Skeletal muscle cell (primary cell): ENCODE measurements at regions not wholly inside any gene's neighbourhood (a gene's known extent, or its start where the extent isn't known, plus 50 kb on each side); places are given as distances from the start of the nearest gene placed in this dataset.
"Not testable (repeated sequence)": the region's sequence is repeated elsewhere in the genome, so short reads cannot be mapped to it uniquely, and the experiment has no call there.

Source experiments
- DNase-seq: peaks from one replicate; pipeline ENCODE4 v3.0.0-alpha.2; 2010; ENCODE audit warnings: low read depth
- H3K4me3 ChIP-seq: 2 replicates; pipeline ENCODE4 v1.5.1; 2011; ENCODE audit warnings: low read depth, mild to moderate bottlenecking, control low read depth, low read length, moderate library complexity

DNA sequence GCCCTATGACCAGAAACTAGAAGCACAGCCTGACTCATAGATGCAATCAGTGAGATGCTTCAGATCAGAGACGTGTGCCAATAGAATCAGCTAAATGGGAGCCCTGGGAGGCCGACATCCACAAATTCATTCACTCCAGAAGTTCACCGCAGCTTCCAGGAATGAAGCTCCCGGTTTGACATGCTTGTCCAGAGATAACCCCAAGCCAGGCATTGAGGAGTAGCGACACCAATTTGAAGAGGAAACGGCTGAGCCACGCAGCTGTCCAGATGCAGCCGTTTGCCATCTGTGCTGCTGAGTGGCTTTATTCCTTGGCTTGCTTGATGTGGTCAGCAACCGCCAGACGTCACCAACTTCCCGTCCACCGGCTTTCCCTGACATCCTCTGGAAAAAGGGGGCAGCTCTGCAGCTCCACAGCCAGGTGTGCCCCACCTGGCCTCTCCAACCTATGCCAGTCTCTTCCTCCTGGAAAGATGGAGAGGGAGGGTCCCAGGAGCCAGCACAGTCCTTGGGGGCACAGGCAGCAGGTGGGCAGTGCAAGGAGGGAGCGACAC, 123.9 kb upstream of the OPCML start:
- no peak for DNase-seq

GRCh38 chr11:133654630-133655212, 122.4 kb upstream of the OPCML start:
- DNase-seq, result no peak
- no peak overlapping the region for H3K4me3 ChIP-seq

More for the DNA sequence above, 123.9 kb upstream of the OPCML start:
- no peak overlapping the region for H3K4me3 ChIP-seq

DNA sequence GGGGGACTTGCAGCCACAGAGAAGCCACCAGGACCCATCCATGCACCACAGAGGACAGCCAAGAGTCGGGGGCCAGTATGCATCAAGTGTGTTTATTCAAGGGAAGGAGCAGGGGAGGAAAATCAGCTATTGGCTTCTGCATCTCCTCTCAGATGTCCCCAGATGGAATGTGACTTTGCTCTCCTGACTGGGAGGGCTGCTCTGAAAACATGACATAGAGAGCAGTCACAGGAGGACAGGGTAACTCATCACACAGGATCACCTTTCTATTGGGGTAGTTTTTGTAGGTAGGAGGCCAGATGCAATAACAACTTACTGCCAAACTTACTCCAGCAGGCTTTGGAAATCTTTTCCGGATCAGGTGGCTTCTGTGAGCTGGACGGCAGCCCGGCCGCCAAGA, 121.0 kb upstream of the OPCML start:
- DNase-seq, result no peak
- H3K4me3 ChIP-seq, result no peak overlapping the region

DNA sequence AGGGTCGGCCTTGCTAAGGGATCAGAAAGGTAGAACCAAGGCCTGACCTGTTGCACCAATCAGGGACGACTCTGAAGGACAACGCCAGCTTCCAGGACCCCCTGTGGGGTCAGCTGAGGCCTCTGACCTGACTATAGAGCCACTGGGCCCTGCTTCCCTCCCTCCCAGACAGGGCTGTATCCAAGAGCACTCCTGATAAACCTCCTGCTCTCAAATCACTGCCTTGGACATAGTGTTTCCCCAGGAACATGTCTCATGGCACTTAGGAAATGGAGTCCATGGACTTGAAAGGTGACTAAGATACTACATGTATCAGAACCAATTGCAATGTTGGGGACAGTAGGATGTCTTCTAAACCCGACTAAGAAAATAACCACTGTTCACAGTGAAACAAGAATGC, 117.8 kb upstream of the OPCML start:
- no peak for DNase-seq
- no peak overlapping the region for H3K4me3 ChIP-seq

- H3K4me3 ChIP-seq, result no peak overlapping the region
- no peak for DNase-seq
Observed at GRCh38 chr11:133649040-133649439, 116.7 kb upstream of the OPCML start.

GRCh38 chr11:133639408-133639807, 107.1 kb upstream of the OPCML start:
- DNase-seq, result no peak
- no peak overlapping the region for H3K4me3 ChIP-seq

DNA sequence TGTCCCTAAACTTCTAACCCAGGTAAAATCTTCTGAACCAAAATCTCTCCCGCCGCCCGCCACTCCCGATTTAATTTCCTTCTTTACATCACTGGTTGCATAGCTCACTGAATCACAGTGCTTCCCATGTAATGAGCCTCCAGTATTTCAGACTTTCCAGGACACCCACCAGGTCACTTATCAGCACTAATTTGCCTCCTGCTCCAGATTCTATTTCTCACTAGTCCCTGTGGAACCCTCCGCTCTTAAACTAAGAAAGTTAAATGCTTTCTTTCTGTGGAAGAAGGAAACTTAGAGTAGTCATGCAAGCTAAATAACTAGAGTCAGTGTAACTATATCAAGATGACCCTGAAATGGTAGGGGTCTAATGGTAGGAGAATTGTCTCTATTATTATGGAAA, 106.6 kb upstream of the OPCML start:
- DNase-seq, result no peak
- H3K4me3 ChIP-seq, result no peak overlapping the region

DNA sequence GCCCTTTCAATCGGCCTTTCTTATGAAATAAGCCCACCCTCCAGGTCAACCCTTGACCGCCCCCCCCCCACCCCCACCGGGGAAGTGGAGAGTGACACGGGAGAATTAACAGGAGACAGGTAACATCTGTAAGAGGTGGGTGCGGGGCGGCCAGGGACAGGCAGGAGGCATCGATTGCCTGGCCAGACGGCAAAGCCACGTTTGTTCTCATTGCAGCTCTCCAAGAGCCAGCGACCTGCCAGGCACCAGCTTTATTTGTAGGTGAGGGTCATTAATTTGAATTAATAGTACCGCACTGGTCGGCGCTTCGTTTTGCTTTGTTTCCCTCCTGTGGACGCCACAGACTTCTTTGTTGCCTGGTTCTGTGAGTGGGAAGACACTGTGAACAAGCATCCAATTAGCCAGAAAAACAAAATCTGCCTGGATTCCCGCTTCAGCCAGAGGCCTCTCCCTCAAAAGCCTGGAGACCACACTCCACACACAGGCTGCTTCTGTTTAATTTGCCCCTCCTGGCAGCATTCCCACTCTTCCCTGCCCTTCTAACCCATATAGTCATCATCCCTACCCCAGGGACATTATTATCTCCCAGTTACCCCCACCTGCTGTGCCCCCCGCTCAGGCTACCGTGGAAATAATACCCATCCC, 104.5 kb upstream of the OPCML start:
- no peak overlapping the region for H3K4me3 ChIP-seq
- no peak for DNase-seq

GRCh38 chr11:133635244-133635739, 103.0 kb upstream of the OPCML start:
- no peak for DNase-seq
- H3K4me3 ChIP-seq, result no peak overlapping the region

GRCh38 chr11:133628371-133628770, 96.1 kb upstream of the OPCML start:
- not testable (repeated sequence) for DNase-seq, H3K4me3 ChIP-seq

DNA sequence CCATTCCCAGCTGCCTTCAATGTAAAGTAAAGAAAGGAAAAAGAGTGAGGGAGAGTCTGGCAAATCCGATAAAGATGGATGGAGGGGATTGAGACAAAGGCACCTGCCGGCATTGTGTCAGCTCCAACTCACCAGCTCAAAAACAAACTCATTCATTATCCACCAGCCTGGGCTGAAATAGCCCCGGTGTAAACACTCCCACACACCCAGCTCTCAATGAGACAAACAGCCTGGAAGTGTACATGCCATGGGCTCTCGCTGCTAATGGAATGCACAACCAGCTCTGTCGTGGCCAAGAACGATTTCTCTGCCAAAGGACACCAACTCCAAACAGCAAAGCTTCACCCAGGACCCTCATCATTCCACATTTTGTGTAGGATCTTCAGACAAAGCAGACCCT, 89.3 kb upstream of the OPCML start:
- no peak overlapping the region for H3K4me3 ChIP-seq
- DNase-seq, result no peak

DNA sequence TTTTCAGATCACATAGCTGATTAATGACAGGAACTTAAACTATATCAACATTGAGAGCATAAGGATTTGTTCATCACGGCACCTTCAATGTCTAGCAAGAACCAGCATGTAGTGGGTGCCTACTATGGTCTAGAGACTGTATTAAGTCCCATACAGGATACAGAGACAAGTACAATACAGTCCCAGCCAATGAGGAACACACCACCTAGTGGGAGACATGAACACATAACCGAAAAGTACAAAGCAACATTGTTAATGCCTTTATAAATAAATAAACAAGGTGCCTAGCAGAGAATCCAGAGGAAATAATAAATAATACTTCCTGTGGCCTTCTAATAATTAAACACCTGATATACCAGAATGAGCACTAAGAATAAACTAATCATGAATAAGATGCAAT, 87.7 kb upstream of the OPCML start:
- H3K4me3 ChIP-seq, result no peak overlapping the region
- no peak for DNase-seq

DNA sequence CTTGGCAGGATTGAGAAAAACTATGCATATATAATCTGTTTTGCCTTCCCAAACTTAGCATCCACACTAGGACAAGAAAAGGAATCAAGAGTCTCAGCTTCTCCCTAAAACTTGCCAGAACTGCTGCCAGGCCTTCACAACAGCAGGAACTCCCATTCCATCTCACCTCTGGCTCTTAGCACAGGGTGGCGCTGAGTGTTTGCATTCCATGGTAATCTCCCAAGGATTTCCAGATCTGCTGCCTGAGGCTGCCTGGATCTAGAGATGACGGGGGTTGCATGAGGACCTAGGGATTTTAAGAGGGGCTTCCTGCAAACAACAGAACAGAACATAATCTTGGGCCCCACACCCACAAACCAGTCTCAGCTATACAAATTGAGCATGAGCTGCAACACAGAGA, 87.1 kb upstream of the OPCML start:
- no peak overlapping the region for H3K4me3 ChIP-seq
- DNase-seq, result no peak

DNA sequence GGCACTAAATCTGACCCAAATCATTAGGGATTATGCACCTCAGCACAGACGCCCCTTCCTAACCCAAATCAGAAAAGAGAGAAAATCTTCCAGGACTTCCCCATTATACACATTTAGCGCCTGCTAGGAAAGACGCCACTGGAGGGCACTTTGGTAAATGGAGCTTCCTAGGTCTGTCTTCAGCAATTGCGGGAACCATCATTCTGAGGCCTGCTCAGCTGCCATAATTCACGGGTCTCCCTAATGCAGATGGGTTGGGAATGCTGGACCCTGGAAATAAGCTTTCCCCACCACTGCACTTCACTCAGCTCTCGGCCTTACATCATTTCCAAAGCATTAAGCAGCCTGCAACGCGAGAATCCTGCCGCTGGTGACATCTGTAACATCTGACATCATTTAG, 86.2 kb upstream of the OPCML start:
- H3K4me3 ChIP-seq, result no peak overlapping the region
- no peak for DNase-seq

GRCh38 chr11:133608496-133608895, 76.2 kb upstream of the OPCML start:
- no peak for DNase-seq
- H3K4me3 ChIP-seq, result no peak overlapping the region

DNA sequence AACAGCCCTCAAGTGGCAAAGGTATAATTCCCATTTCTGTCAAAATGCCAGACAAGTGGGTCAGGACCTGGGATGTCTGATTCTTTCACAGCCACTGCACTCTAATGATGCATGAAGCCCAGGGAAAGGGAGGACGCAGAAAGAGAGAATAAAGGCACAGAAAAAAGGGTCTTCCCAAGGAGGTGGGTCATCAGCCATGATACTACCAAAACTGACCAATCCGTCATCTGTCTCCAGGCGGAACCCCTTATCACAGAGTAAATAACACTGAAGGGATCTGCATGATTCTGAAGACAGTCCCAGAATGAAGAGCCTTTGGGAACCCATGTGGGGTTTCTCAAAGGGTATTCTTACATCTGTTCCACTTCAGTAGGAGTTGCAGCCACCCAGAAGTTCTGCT, 73.8 kb upstream of the OPCML start:
- no peak overlapping the region for H3K4me3 ChIP-seq
- DNase-seq, result no peak

DNA sequence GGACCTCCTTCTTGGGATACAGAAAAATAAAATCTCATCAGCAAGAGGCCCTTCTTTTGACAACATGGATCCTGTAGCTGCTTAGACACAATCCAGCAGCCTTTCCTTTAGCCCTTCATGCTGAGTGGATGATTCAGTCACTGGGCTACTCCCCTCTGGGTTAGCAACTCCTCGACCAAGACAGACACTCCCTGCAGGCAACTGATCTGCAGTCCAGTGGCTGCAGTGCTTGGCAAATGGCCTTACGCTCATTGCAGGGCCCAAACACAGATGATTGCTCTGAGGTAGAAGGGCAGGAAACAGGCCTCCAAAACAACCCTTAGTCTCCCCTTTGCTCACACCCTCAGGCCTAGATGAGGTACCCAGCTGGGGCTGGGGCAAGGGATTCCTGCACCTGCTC, 73.2 kb upstream of the OPCML start:
- no peak for DNase-seq
- H3K4me3 ChIP-seq, result no peak overlapping the region

DNA sequence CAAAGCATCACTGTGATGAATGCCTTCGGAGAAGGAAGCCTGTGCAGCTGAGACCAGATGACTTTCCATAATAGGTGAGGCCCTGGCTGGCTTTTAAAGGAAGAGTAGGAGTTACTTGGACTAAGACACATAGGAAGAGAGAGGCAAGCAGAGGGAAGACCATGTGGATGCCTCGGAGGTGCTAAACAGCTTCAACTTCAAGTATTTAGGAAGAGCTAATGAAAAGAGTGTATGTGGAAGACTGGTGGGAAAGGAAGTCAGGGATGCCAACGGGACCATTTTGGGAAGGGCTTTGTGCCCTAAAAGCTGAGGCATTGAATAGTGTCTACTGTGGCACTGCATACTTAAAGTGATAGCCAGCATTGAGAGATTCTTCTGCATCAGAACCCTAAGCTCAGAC, 69.3 kb upstream of the OPCML start:
- H3K4me3 ChIP-seq, result no peak overlapping the region
- no peak for DNase-seq

GRCh38 chr11:133600786-133601185, 68.5 kb upstream of the OPCML start:
- no peak overlapping the region for H3K4me3 ChIP-seq
- DNase-seq, result no peak

- DNase-seq, result no peak
- H3K4me3 ChIP-seq, result no peak overlapping the region
Observed at GRCh38 chr11:133600306-133600705, 68.0 kb upstream of the OPCML start.

GRCh38 chr11:133598906-133599305, 66.6 kb upstream of the OPCML start:
- DNase-seq, result no peak
- H3K4me3 ChIP-seq, result no peak overlapping the region
